ENCODE measurements at regions not wholly inside any gene's neighbourhood (a gene's known extent, or its start where the extent isn't known, plus 50 kb on each side); places are given as distances from the start of the nearest gene placed in this dataset.
"Not testable (repeated sequence)": the region's sequence is repeated elsewhere in the genome, so short reads cannot be mapped to it uniquely, and the experiment has no call there.

DNA sequence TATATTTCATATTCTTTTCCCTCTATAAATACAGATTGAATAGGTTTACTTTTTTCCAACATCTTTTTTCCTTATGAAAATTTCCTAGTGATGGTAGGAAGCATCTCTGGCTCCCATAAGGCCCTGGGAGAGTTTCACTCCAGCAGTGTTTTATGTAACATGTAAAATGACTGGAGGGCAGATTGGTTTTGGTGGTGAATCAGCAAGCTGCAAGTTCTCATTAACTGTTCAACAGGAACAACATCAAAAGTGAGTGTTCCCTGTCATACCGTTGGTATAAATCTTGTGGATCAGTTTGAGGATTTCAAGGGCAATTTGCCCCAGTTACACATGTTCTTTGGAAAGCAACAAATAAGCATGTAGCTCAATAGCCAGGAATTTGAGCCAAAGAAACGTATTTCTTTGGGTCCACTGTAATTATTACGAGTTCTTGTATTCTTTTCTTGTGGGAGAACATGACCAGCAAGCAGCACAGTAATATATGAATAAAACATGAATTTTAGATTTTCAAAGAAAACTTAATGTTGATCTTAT is 345.7 kb downstream of the SV2B start:
- Histone ChIP-seq H2AFZ (no peak overlapping the region), H3K27me3 (no peaks in the 10 kb centered on the region), H3K4me2 (no peak overlapping the region), H3K9me3 (ENCODE audit: low read depth) (no peaks in the 10 kb centered on the region), H4K20me1 (ENCODE audit: insufficient read depth, poor library complexity, severe bottlenecking) (no peaks in the 10 kb centered on the region), H3K27ac (no peak overlapping the region), H3K79me2 (no peaks in the 10 kb centered on the region), H3K9me2 (replicated peaks; ENCODE audit: insufficient read depth) (no peaks in the 10 kb centered on the region), H3K4me1 (ENCODE audit: insufficient read depth) (no peaks in the 10 kb centered on the region), H3K4me3 (no peak overlapping the region), H3K36me3 (replicated peaks; ENCODE audit: insufficient read depth, low read depth) (no peaks in the 10 kb centered on the region)
- WGBS (ENCODE audit: low lambda C conversion rate, missing lambda C conversion rate), result 70% methylated on average over 3 of the region's 3 CpGs
- no peak for DNase-seq (ENCODE audit: low spot score)
- no peak for TF ChIP-seq EZH2phosphoT487 (IDR thresholded peaks at IDR 0.05; ENCODE audit: low read depth, severe bottlenecking, unreplicated experiment)
- TF ChIP-seq, protein P1, sequence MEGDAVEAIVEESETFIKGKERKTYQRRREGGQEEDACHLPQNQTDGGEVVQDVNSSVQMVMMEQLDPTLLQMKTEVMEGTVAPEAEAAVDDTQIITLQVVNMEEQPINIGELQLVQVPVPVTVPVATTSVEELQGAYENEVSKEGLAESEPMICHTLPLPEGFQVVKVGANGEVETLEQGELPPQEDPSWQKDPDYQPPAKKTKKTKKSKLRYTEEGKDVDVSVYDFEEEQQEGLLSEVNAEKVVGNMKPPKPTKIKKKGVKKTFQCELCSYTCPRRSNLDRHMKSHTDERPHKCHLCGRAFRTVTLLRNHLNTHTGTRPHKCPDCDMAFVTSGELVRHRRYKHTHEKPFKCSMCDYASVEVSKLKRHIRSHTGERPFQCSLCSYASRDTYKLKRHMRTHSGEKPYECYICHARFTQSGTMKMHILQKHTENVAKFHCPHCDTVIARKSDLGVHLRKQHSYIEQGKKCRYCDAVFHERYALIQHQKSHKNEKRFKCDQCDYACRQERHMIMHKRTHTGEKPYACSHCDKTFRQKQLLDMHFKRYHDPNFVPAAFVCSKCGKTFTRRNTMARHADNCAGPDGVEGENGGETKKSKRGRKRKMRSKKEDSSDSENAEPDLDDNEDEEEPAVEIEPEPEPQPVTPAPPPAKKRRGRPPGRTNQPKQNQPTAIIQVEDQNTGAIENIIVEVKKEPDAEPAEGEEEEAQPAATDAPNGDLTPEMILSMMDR (IDR thresholded peaks at IDR 0.05; ENCODE audit: poor library complexity), result no peak
- TF ChIP-seq EZH2 (IDR thresholded peaks at IDR 0.05; ENCODE audit: borderline replicate concordance), result no peak

DNA sequence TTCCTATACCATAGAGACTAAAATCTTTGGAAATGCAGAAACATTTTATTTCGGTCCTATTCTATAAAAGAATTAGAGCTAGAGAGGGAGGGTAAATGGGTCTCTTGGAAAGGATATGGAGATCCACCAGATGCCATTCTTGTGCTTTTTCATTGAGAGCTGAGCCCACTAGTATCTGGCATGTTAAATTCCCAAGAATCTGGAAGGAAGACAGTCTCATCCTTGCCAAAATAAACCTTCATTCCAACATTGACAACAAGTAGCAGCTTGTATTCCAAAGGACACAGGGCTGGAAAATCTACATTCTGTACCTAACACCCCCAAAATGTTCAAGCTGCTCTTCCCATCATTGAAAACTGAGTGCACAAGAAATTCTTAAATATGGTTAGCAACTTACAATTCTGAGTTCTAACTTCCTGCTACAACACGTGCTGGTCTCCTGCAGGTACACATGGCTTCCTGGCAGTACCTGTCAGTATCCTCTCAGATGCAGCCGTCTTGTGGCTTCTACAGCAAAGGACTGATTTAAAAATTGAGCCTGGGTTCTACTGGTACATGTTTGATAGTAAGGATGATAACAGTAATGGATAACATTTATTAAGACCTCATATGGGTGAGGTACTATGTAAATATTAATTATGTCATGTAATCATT is 348.1 kb downstream of the SV2B start:
- no peak overlapping the region for H3K27ac ChIP-seq
- H3K9me3 ChIP-seq (ENCODE audit: low read depth), result no peaks in the 10 kb centered on the region
- H3K4me2 ChIP-seq, result no peak overlapping the region
- H4K20me1 ChIP-seq (ENCODE audit: insufficient read depth, poor library complexity, severe bottlenecking), result no peaks in the 10 kb centered on the region
- 80% methylated on average over 3 of the region's 3 CpGs for WGBS (ENCODE audit: low lambda C conversion rate, missing lambda C conversion rate)
- H3K36me3 ChIP-seq (replicated peaks; ENCODE audit: insufficient read depth, low read depth), result no peaks in the 10 kb centered on the region
- TF ChIP-seq EZH2phosphoT487 (IDR thresholded peaks at IDR 0.05; ENCODE audit: low read depth, severe bottlenecking, unreplicated experiment), result no peak
- TF ChIP-seq, protein P1 (IDR thresholded peaks at IDR 0.05; ENCODE audit: poor library complexity), result no peak
- no peak for TF ChIP-seq EZH2 (IDR thresholded peaks at IDR 0.05; ENCODE audit: borderline replicate concordance)
- H3K9me2 ChIP-seq (replicated peaks; ENCODE audit: insufficient read depth), result no peaks in the 10 kb centered on the region
- H2AFZ ChIP-seq, result no peak overlapping the region
- no peaks in the 10 kb centered on the region for H3K27me3 ChIP-seq
- DNase-seq (ENCODE audit: low spot score), result no peak
- no peaks in the 10 kb centered on the region for H3K79me2 ChIP-seq
- H3K4me1 ChIP-seq (ENCODE audit: insufficient read depth), result no peaks in the 10 kb centered on the region
- H3K4me3 ChIP-seq, result no peak overlapping the region

DNA sequence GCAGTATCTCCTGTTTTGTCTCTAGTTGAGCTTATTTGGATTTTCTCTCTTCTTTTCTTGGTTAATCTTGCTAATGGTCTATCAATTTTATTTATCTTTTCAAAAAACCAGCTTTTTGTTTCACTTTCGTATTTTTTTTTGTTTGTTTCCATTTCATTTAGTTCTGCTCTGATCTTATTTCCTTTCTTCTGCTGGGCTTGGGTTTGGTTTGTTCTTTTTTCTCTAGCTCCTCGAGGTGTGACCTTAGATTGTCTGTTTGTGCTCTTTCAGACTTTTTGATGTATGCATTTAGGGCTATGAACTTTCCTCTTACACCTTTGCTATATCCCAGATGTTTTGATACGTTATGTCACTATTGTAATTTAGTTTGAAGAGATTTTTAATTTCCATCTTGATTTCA is 353.3 kb downstream of the SV2B start:
- H3K27ac ChIP-seq; H3K36me3 ChIP-seq (replicated peaks; ENCODE audit: insufficient read depth, low read depth); H3K27me3 ChIP-seq; H2AFZ ChIP-seq; H3K9me3 ChIP-seq (ENCODE audit: low read depth); DNase-seq (ENCODE audit: low spot score); H3K9me2 ChIP-seq (replicated peaks; ENCODE audit: insufficient read depth); H3K4me3 ChIP-seq; H4K20me1 ChIP-seq (ENCODE audit: insufficient read depth, poor library complexity, severe bottlenecking); H3K4me2 ChIP-seq; H3K4me1 ChIP-seq (ENCODE audit: insufficient read depth); H3K79me2 ChIP-seq: not testable (repeated sequence)
- 69% methylated on average over 3 of the region's 3 CpGs for WGBS (ENCODE audit: low lambda C conversion rate, missing lambda C conversion rate)

DNA sequence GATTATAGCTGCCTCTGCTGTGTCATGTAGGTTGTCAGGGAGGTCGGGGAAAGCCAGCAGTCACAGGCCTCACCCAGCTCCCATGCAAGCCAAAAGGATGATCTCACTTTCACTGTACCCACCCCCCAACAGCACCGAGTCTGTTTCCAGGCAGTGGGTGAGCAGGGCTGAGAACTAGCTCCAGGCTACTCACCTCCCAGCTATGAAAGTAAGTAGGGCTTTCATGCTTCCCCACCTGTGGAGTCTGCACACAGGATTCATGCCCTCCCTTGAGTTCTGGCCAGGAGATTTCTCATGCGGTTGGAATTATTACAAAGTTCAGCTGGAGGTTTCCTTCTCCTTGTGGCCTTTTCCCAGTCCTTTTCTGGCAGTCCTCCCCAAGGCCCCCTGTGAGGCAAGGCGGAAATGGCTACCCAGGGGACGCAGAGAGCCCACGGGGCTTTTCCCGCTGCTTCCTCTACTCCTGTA is 356.2 kb downstream of the SV2B start:
- no peaks in the 10 kb centered on the region for H3K9me2 ChIP-seq (replicated peaks; ENCODE audit: insufficient read depth)
- no peaks in the 10 kb centered on the region for H3K36me3 ChIP-seq (replicated peaks; ENCODE audit: insufficient read depth, low read depth)
- no peak overlapping the region for H3K4me3 ChIP-seq
- no peaks in the 10 kb centered on the region for H3K27me3 ChIP-seq
- H3K27ac ChIP-seq, result no peak overlapping the region
- H3K4me1 ChIP-seq (ENCODE audit: insufficient read depth), result no peaks in the 10 kb centered on the region
- H2AFZ ChIP-seq, result no peak overlapping the region
- H3K79me2 ChIP-seq, result no peaks in the 10 kb centered on the region
- no peak for DNase-seq (ENCODE audit: low spot score)
- H3K9me3 ChIP-seq (ENCODE audit: low read depth), result no peaks in the 10 kb centered on the region
- H4K20me1 ChIP-seq (ENCODE audit: insufficient read depth, poor library complexity, severe bottlenecking), result no peaks in the 10 kb centered on the region
- 82% methylated on average over 6 of the region's 7 CpGs for WGBS (ENCODE audit: low lambda C conversion rate, missing lambda C conversion rate)
- TF ChIP-seq EZH2phosphoT487 (IDR thresholded peaks at IDR 0.05; ENCODE audit: low read depth, severe bottlenecking, unreplicated experiment) (no peak), EZH2 (IDR thresholded peaks at IDR 0.05; ENCODE audit: borderline replicate concordance) (no peak)
- TF ChIP-seq, protein P1 (IDR thresholded peaks at IDR 0.05; ENCODE audit: poor library complexity), result no peak
- no peak overlapping the region for H3K4me2 ChIP-seq

Data from hepatocyte (in vitro differentiated cells).